RWPE2 (cell line): ENCODE measurements at regions not wholly inside any gene's neighbourhood (a gene's known extent, or its start where the extent isn't known, plus 50 kb on each side); places are given as distances from the start of the nearest gene placed in this dataset.

ENCODE experiments used
- ATAC-seq: fragments of 200-7000 bp; cut with Tn5 transposase; 3 replicates; pipeline ENCODE4 v1.9.1; 2021; ENCODE audit warnings: low read depth
- DNase-seq: peaks from one replicate; pipeline ENCODE4 v3.0.0-alpha.2; 2020; ENCODE audit warnings: low spot score
- H3K27ac ChIP-seq: fragments of 450-650 bp; 2 replicates; pipeline ENCODE4 v1.5.1; 2017; ENCODE audit warnings: mild to moderate bottlenecking; ENCODE audit not compliant: poor library complexity, severe bottlenecking
- H3K27me3 ChIP-seq: fragments of 250-450 bp; sonication (Bioruptor Pico); 2 replicates; pipeline ENCODE4 v1.5.1; 2021; ENCODE audit warnings: mild to moderate bottlenecking, moderate library complexity; ENCODE audit not compliant: insufficient read depth, poor library complexity, severe bottlenecking
- H3K36me3 ChIP-seq: fragments of 250-450 bp; sonication (Bioruptor Pico); 2 replicates; pipeline ENCODE4 v1.5.1; 2020; ENCODE audit warnings: low read depth, mild to moderate bottlenecking, moderate library complexity
- H3K4me1 ChIP-seq: fragments of 250-450 bp; sonication (Bioruptor Pico); 2 replicates; pipeline ENCODE4 v1.5.1; 2021; ENCODE audit warnings: mild to moderate bottlenecking, moderate library complexity; ENCODE audit not compliant: insufficient read depth, poor library complexity, severe bottlenecking
- H3K4me3 ChIP-seq: fragments of 250-450 bp; sonication (Bioruptor Pico); 2 replicates; pipeline ENCODE4 v1.5.1; 2021; ENCODE audit warnings: mild to moderate bottlenecking, moderate library complexity; ENCODE audit not compliant: severe bottlenecking
- H3K9me3 ChIP-seq: fragments of 250-450 bp; sonication (Bioruptor Pico); 2 replicates; pipeline ENCODE4 v1.5.1; 2021; ENCODE audit warnings: mild to moderate bottlenecking, moderate library complexity; ENCODE audit not compliant: severe bottlenecking
- CTCF ChIP-seq: fragments of 450-650 bp; IDR thresholded peaks from one replicate; pipeline ENCODE4 v1.5.1; 2017; ENCODE audit warnings: mild to moderate bottlenecking, moderate library complexity; ENCODE audit not compliant: poor library complexity, severe bottlenecking

GRCh38 chr3:76679541-76679940 is 360.4 kb upstream of the ROBO2 start:
- no peaks in the 10 kb centered on the region for H3K4me1 ChIP-seq
- H3K27me3 ChIP-seq, result peaks cover 22% of the 10 kb centered on the region
- ATAC-seq (no peak), DNase-seq (no peak)
- H3K9me3 ChIP-seq, result no peaks in the 10 kb centered on the region
- no peaks in the 10 kb centered on the region for H3K36me3 ChIP-seq
- no peak overlapping the region for H3K27ac ChIP-seq
- peak; percentile 14 for TF ChIP-seq CTCF
- no peak overlapping the region for H3K4me3 ChIP-seq

DNA sequence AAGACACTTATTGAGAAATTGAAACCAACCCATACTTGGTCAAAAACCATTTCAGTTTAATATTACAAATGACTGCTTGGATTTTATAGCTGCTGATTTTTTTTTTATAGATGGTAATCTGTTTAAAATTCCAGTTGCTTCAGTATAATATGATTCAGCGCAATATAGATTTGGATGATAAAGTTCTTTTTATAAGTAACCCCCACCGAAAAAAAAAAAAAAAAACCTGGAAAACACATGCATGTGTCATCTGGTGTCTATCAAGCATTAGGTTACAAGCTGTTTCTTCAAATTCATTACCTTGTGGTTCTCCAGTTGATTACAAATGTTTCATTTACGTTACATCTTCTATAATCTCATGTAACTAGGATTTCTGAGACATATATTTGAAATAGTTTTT is 356.6 kb upstream of the ROBO2 start:
- no peak for DNase-seq
- H3K9me3 ChIP-seq, result no peaks in the 10 kb centered on the region
- ATAC-seq, result no peak

GRCh38 chr3:76684946-76685345 is 355.0 kb upstream of the ROBO2 start:
- ATAC-seq (no peak), DNase-seq (no peak)
- Histone ChIP-seq H3K36me3 (no peaks in the 10 kb centered on the region), H3K4me3 (no peak overlapping the region), H3K27me3 (peaks cover 17% of the 10 kb centered on the region), H3K4me1 (no peaks in the 10 kb centered on the region), H3K27ac (no peak overlapping the region), H3K9me3 (no peaks in the 10 kb centered on the region)
- TF ChIP-seq CTCF, result no peak

More for the DNA sequence above, 356.6 kb upstream of the ROBO2 start:
- no peak for TF ChIP-seq CTCF
- peaks cover 23% of the 10 kb centered on the region for H3K27me3 ChIP-seq
- H3K4me3 ChIP-seq, result no peak overlapping the region
- H3K27ac ChIP-seq, result no peak overlapping the region
- no peaks in the 10 kb centered on the region for H3K4me1 ChIP-seq
- no peaks in the 10 kb centered on the region for H3K36me3 ChIP-seq

- no peaks in the 10 kb centered on the region for H3K9me3 ChIP-seq
Measured at GRCh38 chr3:76685858-76686257, 354.0 kb upstream of the ROBO2 start.

More at GRCh38 chr3:76685858-76686257, 354.0 kb upstream of the ROBO2 start:
- Histone ChIP-seq H3K36me3 (no peaks in the 10 kb centered on the region), H3K27me3 (peaks cover 17% of the 10 kb centered on the region), H3K27ac (no peak overlapping the region), H3K4me3 (no peak overlapping the region), H3K4me1 (no peaks in the 10 kb centered on the region)
- no peak for DNase-seq
- no peak for TF ChIP-seq CTCF
- ATAC-seq, result no peak
